ENCODE measurements at regions not wholly inside any gene's neighbourhood (a gene's known extent, or its start where the extent isn't known, plus 50 kb on each side); places are given as distances from the start of the nearest gene placed in this dataset.

DNA sequence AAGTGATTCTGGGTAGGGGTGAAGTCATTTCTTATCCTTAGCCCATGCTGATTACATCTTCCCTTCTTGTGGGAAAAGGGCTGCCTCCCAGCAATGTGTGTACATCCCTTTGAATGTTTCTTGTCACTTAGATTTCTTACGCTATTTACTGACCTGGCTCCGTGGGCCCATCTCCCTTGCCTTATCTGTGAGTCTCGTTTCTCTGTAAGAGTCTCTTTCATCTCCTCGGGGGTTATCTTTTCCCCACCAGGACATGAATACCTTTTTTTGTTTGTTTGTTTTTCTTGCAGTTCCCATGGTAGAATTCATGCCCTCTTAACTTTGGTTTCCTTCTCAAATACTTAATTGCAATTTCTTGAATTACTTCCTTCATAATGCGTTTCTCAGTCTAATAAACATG is 107.7 kb downstream of the BAMBI start:
- POLR2A ChIA-PET: no interaction called here
- TF ChIP-seq ZNF366 (tag by site-specific recombination; conservative IDR thresholded peaks at IDR 0.05) (no peak), ZNF350 (tag by site-specific recombination; IDR thresholded peaks at IDR 0.05) (no peak), ZIC2 (tag by site-specific recombination; IDR thresholded peaks at IDR 0.05) (peak; percentile 59), TCF7L2 (IDR thresholded peaks at IDR 0.05; ENCODE audit: borderline replicate concordance, low read depth, low read length) (peak; percentile 52; the same call in 1 of the 2 replicates), ZNF37A (tag by site-specific recombination; IDR thresholded peaks at IDR 0.05) (no peak), FEZF1 (tag by site-specific recombination; IDR thresholded peaks at IDR 0.05) (peak; percentile 53; the same call in 1 of the 2 replicates), ZBTB20 (tag by site-specific recombination; IDR thresholded peaks at IDR 0.05) (0 out of 2 replicates have a peak, but pooled peaks have one; percentile 26)
- TF ChIP-seq, protein P1, sequence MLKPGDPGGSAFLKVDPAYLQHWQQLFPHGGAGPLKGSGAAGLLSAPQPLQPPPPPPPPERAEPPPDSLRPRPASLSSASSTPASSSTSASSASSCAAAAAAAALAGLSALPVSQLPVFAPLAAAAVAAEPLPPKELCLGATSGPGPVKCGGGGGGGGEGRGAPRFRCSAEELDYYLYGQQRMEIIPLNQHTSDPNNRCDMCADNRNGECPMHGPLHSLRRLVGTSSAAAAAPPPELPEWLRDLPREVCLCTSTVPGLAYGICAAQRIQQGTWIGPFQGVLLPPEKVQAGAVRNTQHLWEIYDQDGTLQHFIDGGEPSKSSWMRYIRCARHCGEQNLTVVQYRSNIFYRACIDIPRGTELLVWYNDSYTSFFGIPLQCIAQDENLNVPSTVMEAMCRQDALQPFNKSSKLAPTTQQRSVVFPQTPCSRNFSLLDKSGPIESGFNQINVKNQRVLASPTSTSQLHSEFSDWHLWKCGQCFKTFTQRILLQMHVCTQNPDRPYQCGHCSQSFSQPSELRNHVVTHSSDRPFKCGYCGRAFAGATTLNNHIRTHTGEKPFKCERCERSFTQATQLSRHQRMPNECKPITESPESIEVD (tag by site-specific recombination; IDR thresholded peaks at IDR 0.05): peak; percentile 46; the same call in 1 of the 2 replicates
- TF ChIP-seq, protein P2, sequence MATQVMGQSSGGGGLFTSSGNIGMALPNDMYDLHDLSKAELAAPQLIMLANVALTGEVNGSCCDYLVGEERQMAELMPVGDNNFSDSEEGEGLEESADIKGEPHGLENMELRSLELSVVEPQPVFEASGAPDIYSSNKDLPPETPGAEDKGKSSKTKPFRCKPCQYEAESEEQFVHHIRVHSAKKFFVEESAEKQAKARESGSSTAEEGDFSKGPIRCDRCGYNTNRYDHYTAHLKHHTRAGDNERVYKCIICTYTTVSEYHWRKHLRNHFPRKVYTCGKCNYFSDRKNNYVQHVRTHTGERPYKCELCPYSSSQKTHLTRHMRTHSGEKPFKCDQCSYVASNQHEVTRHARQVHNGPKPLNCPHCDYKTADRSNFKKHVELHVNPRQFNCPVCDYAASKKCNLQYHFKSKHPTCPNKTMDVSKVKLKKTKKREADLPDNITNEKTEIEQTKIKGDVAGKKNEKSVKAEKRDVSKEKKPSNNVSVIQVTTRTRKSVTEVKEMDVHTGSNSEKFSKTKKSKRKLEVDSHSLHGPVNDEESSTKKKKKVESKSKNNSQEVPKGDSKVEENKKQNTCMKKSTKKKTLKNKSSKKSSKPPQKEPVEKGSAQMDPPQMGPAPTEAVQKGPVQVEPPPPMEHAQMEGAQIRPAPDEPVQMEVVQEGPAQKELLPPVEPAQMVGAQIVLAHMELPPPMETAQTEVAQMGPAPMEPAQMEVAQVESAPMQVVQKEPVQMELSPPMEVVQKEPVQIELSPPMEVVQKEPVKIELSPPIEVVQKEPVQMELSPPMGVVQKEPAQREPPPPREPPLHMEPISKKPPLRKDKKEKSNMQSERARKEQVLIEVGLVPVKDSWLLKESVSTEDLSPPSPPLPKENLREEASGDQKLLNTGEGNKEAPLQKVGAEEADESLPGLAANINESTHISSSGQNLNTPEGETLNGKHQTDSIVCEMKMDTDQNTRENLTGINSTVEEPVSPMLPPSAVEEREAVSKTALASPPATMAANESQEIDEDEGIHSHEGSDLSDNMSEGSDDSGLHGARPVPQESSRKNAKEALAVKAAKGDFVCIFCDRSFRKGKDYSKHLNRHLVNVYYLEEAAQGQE (tag by site-specific recombination; IDR thresholded peaks at IDR 0.05): no peak
- TF ChIP-seq, protein P3, sequence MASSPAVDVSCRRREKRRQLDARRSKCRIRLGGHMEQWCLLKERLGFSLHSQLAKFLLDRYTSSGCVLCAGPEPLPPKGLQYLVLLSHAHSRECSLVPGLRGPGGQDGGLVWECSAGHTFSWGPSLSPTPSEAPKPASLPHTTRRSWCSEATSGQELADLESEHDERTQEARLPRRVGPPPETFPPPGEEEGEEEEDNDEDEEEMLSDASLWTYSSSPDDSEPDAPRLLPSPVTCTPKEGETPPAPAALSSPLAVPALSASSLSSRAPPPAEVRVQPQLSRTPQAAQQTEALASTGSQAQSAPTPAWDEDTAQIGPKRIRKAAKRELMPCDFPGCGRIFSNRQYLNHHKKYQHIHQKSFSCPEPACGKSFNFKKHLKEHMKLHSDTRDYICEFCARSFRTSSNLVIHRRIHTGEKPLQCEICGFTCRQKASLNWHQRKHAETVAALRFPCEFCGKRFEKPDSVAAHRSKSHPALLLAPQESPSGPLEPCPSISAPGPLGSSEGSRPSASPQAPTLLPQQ (tag by site-specific recombination; IDR thresholded peaks at IDR 0.05): peak; percentile 70; the same call in 1 of the 2 replicates
- TF ChIP-seq, protein P4, sequence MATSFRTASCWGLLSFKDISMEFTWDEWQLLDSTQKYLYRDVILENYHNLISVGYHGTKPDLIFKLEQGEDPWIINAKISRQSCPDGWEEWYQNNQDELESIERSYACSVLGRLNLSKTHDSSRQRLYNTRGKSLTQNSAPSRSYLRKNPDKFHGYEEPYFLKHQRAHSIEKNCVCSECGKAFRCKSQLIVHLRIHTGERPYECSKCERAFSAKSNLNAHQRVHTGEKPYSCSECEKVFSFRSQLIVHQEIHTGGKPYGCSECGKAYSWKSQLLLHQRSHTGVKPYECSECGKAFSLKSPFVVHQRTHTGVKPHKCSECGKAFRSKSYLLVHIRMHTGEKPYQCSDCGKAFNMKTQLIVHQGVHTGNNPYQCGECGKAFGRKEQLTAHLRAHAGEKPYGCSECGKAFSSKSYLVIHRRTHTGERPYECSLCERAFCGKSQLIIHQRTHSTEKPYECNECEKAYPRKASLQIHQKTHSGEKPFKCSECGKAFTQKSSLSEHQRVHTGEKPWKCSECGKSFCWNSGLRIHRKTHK (tag by site-specific recombination; IDR thresholded peaks at IDR 0.05): no peak
- TF ChIP-seq, protein P5, sequence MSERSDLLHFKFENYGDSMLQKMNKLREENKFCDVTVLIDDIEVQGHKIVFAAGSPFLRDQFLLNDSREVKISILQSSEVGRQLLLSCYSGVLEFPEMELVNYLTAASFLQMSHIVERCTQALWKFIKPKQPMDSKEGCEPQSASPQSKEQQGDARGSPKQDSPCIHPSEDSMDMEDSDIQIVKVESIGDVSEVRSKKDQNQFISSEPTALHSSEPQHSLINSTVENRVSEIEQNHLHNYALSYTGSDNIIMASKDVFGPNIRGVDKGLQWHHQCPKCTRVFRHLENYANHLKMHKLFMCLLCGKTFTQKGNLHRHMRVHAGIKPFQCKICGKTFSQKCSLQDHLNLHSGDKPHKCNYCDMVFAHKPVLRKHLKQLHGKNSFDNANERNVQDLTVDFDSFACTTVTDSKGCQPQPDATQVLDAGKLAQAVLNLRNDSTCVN (tag by site-specific recombination; optimal IDR thresholded peaks at IDR 0.05): no peak
- TF ChIP-seq, protein P6, sequence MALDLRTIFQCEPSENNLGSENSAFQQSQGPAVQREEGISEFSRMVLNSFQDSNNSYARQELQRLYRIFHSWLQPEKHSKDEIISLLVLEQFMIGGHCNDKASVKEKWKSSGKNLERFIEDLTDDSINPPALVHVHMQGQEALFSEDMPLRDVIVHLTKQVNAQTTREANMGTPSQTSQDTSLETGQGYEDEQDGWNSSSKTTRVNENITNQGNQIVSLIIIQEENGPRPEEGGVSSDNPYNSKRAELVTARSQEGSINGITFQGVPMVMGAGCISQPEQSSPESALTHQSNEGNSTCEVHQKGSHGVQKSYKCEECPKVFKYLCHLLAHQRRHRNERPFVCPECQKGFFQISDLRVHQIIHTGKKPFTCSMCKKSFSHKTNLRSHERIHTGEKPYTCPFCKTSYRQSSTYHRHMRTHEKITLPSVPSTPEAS (tag by site-specific recombination; IDR thresholded peaks at IDR 0.05): no peak

DNA sequence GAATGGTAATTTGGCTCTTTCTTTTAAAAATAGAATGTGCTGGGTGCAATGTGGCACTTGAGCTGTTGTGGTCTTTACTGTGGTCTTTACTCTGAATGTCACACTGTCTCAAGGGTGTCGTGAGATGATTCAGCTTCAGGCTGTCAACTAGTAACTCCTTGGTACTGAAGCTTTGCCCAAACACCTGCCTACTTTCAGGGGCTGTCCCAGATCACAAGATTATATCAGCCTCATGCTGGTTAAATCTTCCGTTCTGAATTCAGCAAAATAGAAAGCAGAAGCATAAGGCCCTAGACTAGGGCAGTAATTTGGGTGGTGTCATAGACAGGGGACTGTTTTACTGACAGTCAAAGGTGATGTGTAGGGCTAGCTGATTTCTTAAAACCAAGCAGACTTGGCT is 110.9 kb downstream of the BAMBI start:
- Histone ChIP-seq H3K27ac (ENCODE audit: extremely low read depth, low read depth, low read length) (no peak overlapping the region), H3K4me3 (ENCODE audit: low read depth, low read length) (no peak overlapping the region), H3K36me3 (ENCODE audit: control insufficient read depth in 2 of 2, insufficient read depth in 1 of 2, low read length in 2 of 2) (no peaks in the 10 kb centered on the region), H3K4me1 (ENCODE audit: control insufficient read depth, insufficient read depth, low read length) (peaks cover 8% of the 10 kb centered on the region; the same call in 1 of the 2 replicates), H3K9me3 (ENCODE audit: control insufficient read depth, insufficient read depth, low read depth, low read length) (no peaks in the 10 kb centered on the region)
- ChIA-PET CTCF (interaction anchor here (0.6 kb wide), 1 partner anchor 22 kb away, joined by 3 read pairs; no protein-coding TSS in a partner anchor), POLR2A (no interaction called here)
- TF ChIP-seq ZNF266 (tag by site-specific recombination; IDR thresholded peaks at IDR 0.05; ENCODE audit: low read depth) (no peak), ZNF610 (tag by site-specific recombination; IDR thresholded peaks at IDR 0.05; ENCODE audit: borderline replicate concordance) (no peak), ZNF138 (tag by site-specific recombination; IDR thresholded peaks at IDR 0.05; ENCODE audit: borderline replicate concordance) (no peak), ZEB2 (tag by site-specific recombination; IDR thresholded peaks at IDR 0.05) (no peak), HOXD13 (CRISPR knock-in tag; IDR thresholded peaks at IDR 0.05; ENCODE audit: borderline replicate concordance) (no peak), ZNF335 (tag by site-specific recombination; conservative IDR thresholded peaks at IDR 0.05) (no peak), ZNF112 (tag by site-specific recombination; IDR thresholded peaks at IDR 0.05) (no peak)
- TF ChIP-seq, protein P2 (tag by site-specific recombination; IDR thresholded peaks at IDR 0.05): no peak

More for the DNA sequence above, 107.7 kb downstream of the BAMBI start:
- CTCF ChIA-PET: interaction anchor here (0.6 kb wide), 1 partner anchor 520 kb away, joined by 4 read pairs; no protein-coding TSS in a partner anchor
- Histone ChIP-seq H3K27ac (ENCODE audit: extremely low read depth, low read depth, low read length) (no peak overlapping the region), H3K9me3 (ENCODE audit: control insufficient read depth, insufficient read depth, low read depth, low read length) (no peaks in the 10 kb centered on the region), H3K36me3 (ENCODE audit: control insufficient read depth in 2 of 2, insufficient read depth in 1 of 2, low read length in 2 of 2) (no peaks in the 10 kb centered on the region), H3K4me3 (ENCODE audit: low read depth, low read length) (no peak overlapping the region), H3K4me1 (ENCODE audit: control insufficient read depth, insufficient read depth, low read length) (peaks cover 8% of the 10 kb centered on the region; the same call in 1 of the 2 replicates)
